ENCODE measurements at regions not wholly inside any gene's neighbourhood (a gene's known extent, or its start where the extent isn't known, plus 50 kb on each side); places are given as distances from the start of the nearest gene placed in this dataset.

GRCh38 chr10:93248583-93249227 lies 175.0 kb downstream of the CYP26A1 start:
- Histone ChIP-seq H3K27ac (ENCODE audit: control insufficient read depth, insufficient read depth, low read length) (no peak overlapping the region), H4K20me1 (ENCODE audit: control insufficient read depth, extremely low read depth, insufficient read depth, low read length) (peaks cover 2% of the 10 kb centered on the region), H3K4me1 (ENCODE audit: control insufficient read depth, extremely low read depth, insufficient read depth, low read length) (no peaks in the 10 kb centered on the region), H3K9ac (ENCODE audit: control insufficient read depth, extremely low read depth, insufficient read depth, low read length) (no peak overlapping the region), H3K9me3 (ENCODE audit: control insufficient read depth, low read depth, low read length) (no peaks in the 10 kb centered on the region), H2AFZ (ENCODE audit: control insufficient read depth, low read length) (no peak overlapping the region), H3K79me2 (ENCODE audit: control insufficient read depth, insufficient read depth, low read length) (no peaks in the 10 kb centered on the region), H3K36me3 (ENCODE audit: control insufficient read depth in 2 of 2, extremely low read depth in 1 of 2, insufficient read depth in 2 of 2, low read length in 2 of 2) (no peaks in the 10 kb centered on the region), H3K9me1 (ENCODE audit: control insufficient read depth, extremely low read depth, insufficient read depth, low read length) (no peaks in the 10 kb centered on the region), H3K4me3 (ENCODE audit: control insufficient read depth in 2 of 3, extremely low read depth in 1 of 3, insufficient read depth in 2 of 3, low read depth in 1 of 3, low read length in 3 of 3) (no peak overlapping the region), H3K27me3 (ENCODE audit: control insufficient read depth, extremely low read depth, insufficient read depth, low read length) (no peaks in the 10 kb centered on the region), H3K4me2 (ENCODE audit: control insufficient read depth, extremely low read depth, insufficient read depth, low read depth, low read length) (no peak overlapping the region)
- no peak for FAIRE-seq
- dilution Hi-C loops (cut with MboI; ENCODE audit: extremely low pct_ligation_motif_present, low sequenced_read_pairs) = no loop called here
- TF ChIP-seq, protein P1, sequence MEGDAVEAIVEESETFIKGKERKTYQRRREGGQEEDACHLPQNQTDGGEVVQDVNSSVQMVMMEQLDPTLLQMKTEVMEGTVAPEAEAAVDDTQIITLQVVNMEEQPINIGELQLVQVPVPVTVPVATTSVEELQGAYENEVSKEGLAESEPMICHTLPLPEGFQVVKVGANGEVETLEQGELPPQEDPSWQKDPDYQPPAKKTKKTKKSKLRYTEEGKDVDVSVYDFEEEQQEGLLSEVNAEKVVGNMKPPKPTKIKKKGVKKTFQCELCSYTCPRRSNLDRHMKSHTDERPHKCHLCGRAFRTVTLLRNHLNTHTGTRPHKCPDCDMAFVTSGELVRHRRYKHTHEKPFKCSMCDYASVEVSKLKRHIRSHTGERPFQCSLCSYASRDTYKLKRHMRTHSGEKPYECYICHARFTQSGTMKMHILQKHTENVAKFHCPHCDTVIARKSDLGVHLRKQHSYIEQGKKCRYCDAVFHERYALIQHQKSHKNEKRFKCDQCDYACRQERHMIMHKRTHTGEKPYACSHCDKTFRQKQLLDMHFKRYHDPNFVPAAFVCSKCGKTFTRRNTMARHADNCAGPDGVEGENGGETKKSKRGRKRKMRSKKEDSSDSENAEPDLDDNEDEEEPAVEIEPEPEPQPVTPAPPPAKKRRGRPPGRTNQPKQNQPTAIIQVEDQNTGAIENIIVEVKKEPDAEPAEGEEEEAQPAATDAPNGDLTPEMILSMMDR (optimal IDR thresholded peaks at IDR 0.05 in 1 of 3, IDR thresholded peaks at IDR 0.05 in 1 of 3, conservative IDR thresholded peaks at IDR 0.05 in 1 of 3; ENCODE audit: extremely low read depth in 1 of 3, insufficient read depth in 2 of 3, low read length in 3 of 3) = no peak
- TF ChIP-seq EZH2 (IDR thresholded peaks at IDR 0.05; ENCODE audit: low read length) = no peak
- DNase-seq (ENCODE audit: low read depth, low spot score) = no peak

- DNase-seq (ENCODE audit: low read depth, low spot score) (no peak), FAIRE-seq (no peak)
- Histone ChIP-seq H3K9me3 (ENCODE audit: control insufficient read depth, low read depth, low read length) (no peaks in the 10 kb centered on the region), H3K36me3 (ENCODE audit: control insufficient read depth in 2 of 2, extremely low read depth in 1 of 2, insufficient read depth in 2 of 2, low read length in 2 of 2) (no peaks in the 10 kb centered on the region), H3K4me3 (ENCODE audit: control insufficient read depth in 2 of 3, extremely low read depth in 1 of 3, insufficient read depth in 2 of 3, low read depth in 1 of 3, low read length in 3 of 3) (no peak overlapping the region), H3K27ac (ENCODE audit: control insufficient read depth, insufficient read depth, low read length) (no peak overlapping the region), H4K20me1 (ENCODE audit: control insufficient read depth, extremely low read depth, insufficient read depth, low read length) (peaks cover 2% of the 10 kb centered on the region), H3K9me1 (ENCODE audit: control insufficient read depth, extremely low read depth, insufficient read depth, low read length) (no peaks in the 10 kb centered on the region), H3K27me3 (ENCODE audit: control insufficient read depth, extremely low read depth, insufficient read depth, low read length) (no peaks in the 10 kb centered on the region), H3K79me2 (ENCODE audit: control insufficient read depth, insufficient read depth, low read length) (no peaks in the 10 kb centered on the region), H3K4me1 (ENCODE audit: control insufficient read depth, extremely low read depth, insufficient read depth, low read length) (no peaks in the 10 kb centered on the region), H3K4me2 (ENCODE audit: control insufficient read depth, extremely low read depth, insufficient read depth, low read depth, low read length) (no peak overlapping the region), H3K9ac (ENCODE audit: control insufficient read depth, extremely low read depth, insufficient read depth, low read length) (no peak overlapping the region), H2AFZ (ENCODE audit: control insufficient read depth, low read length) (no peak overlapping the region)
- dilution Hi-C loops (cut with MboI; ENCODE audit: extremely low pct_ligation_motif_present, low sequenced_read_pairs) = no loop called here
- TF ChIP-seq EZH2 (IDR thresholded peaks at IDR 0.05; ENCODE audit: low read length) = no peak
- TF ChIP-seq, protein P1 (optimal IDR thresholded peaks at IDR 0.05 in 1 of 3, IDR thresholded peaks at IDR 0.05 in 1 of 3, conservative IDR thresholded peaks at IDR 0.05 in 1 of 3; ENCODE audit: extremely low read depth in 1 of 3, insufficient read depth in 2 of 3, low read length in 3 of 3) = no peak
Measured at GRCh38 chr10:93250010-93250409, 176.3 kb downstream of the CYP26A1 start.

All from keratinocyte (primary cell).